ENCODE measurements at regions not wholly inside any gene's neighbourhood (a gene's known extent, or its start where the extent isn't known, plus 50 kb on each side); places are given as distances from the start of the nearest gene placed in this dataset.
"Not testable (repeated sequence)": the region's sequence is repeated elsewhere in the genome, so short reads cannot be mapped to it uniquely, and the experiment has no call there.

- TF ChIP-seq CTCF (IDR thresholded peaks at IDR 0.05; ENCODE audit: insufficient read depth, low read depth, low read length), result no peak
- no peak for TF ChIP-seq EZH2 (IDR thresholded peaks at IDR 0.05; ENCODE audit: insufficient read depth, low read length)
- Mint-ChIP-seq H3K9me3 (ENCODE audit: unreplicated experiment) (peaks cover 3% of the 10 kb centered on the region), H3K36me3 (ENCODE audit: low read depth, unreplicated experiment) (peaks cover 6% of the 10 kb centered on the region)
Observed at GRCh38 chr1:222057162-222057561, 315.3 kb upstream of the DUSP10 start.

GRCh38 chr1:222054416-222054815 lies 312.5 kb upstream of the DUSP10 start:
- Histone ChIP-seq H3K27ac (ENCODE audit: low read depth, low read length) (no peak overlapping the region), H3K4me3 (ENCODE audit: insufficient read depth, low read depth, low read length) (no peak overlapping the region), H3K9ac (ENCODE audit: low read length) (no peak overlapping the region), H3K36me3 (ENCODE audit: insufficient read depth, low read length) (no peaks in the 10 kb centered on the region), H4K20me1 (ENCODE audit: insufficient read depth, low read length) (no peaks in the 10 kb centered on the region), H3K27me3 (ENCODE audit: insufficient read depth, low read length) (no peaks in the 10 kb centered on the region), H3K9me3 (ENCODE audit: insufficient read depth, low read depth, low read length) (no peaks in the 10 kb centered on the region), H3K4me1 (ENCODE audit: insufficient read depth, low read length) (no peaks in the 10 kb centered on the region), H3K79me2 (ENCODE audit: insufficient read depth, low read length) (no peaks in the 10 kb centered on the region), H3K4me2 (ENCODE audit: low read length) (no peak overlapping the region), H2AFZ (ENCODE audit: low read depth, low read length) (no peak overlapping the region)
- no peak overlapping the region for H3K27ac Mint-ChIP-seq (ENCODE audit: unreplicated experiment)
- H3K9me3 Mint-ChIP-seq (ENCODE audit: unreplicated experiment), result peaks cover 3% of the 10 kb centered on the region
- TF ChIP-seq EZH2 (IDR thresholded peaks at IDR 0.05; ENCODE audit: insufficient read depth, low read length) (no peak), CTCF (IDR thresholded peaks at IDR 0.05; ENCODE audit: insufficient read depth, low read depth, low read length) (no peak)
- no peak overlapping the region for H3K4me3 Mint-ChIP-seq (ENCODE audit: unreplicated experiment)
- peaks cover 5% of the 10 kb centered on the region for H3K36me3 Mint-ChIP-seq (ENCODE audit: low read depth, unreplicated experiment)
- DNase-seq (ENCODE audit: low read depth) (no peak), FAIRE-seq (no peak)
- H3K27me3 Mint-ChIP-seq (ENCODE audit: low read depth, unreplicated experiment), result no peaks in the 10 kb centered on the region
- no peaks in the 10 kb centered on the region for H3K4me1 Mint-ChIP-seq (ENCODE audit: low read depth, unreplicated experiment)

More at GRCh38 chr1:222057162-222057561, 315.3 kb upstream of the DUSP10 start:
- Histone ChIP-seq H3K4me2 (ENCODE audit: low read length) (no peak overlapping the region), H2AFZ (ENCODE audit: low read depth, low read length) (no peak overlapping the region), H3K4me3 (ENCODE audit: insufficient read depth, low read depth, low read length) (no peak overlapping the region), H4K20me1 (ENCODE audit: insufficient read depth, low read length) (no peaks in the 10 kb centered on the region), H3K36me3 (ENCODE audit: insufficient read depth, low read length) (no peaks in the 10 kb centered on the region), H3K9me3 (ENCODE audit: insufficient read depth, low read depth, low read length) (no peaks in the 10 kb centered on the region), H3K9ac (ENCODE audit: low read length) (no peak overlapping the region), H3K79me2 (ENCODE audit: insufficient read depth, low read length) (no peaks in the 10 kb centered on the region), H3K27ac (ENCODE audit: low read depth, low read length) (no peak overlapping the region), H3K27me3 (ENCODE audit: insufficient read depth, low read length) (no peaks in the 10 kb centered on the region), H3K4me1 (ENCODE audit: insufficient read depth, low read length) (no peaks in the 10 kb centered on the region)
- DNase-seq (ENCODE audit: low read depth) (no peak), FAIRE-seq (no peak)
- Mint-ChIP-seq H3K4me3 (ENCODE audit: unreplicated experiment) (no peak overlapping the region), H3K4me1 (ENCODE audit: low read depth, unreplicated experiment) (peaks cover 6% of the 10 kb centered on the region), H3K27ac (ENCODE audit: unreplicated experiment) (no peak overlapping the region), H3K27me3 (ENCODE audit: low read depth, unreplicated experiment) (peaks cover 3% of the 10 kb centered on the region)

GRCh38 chr1:222053790-222054294 lies 312.0 kb upstream of the DUSP10 start:
- H3K36me3 Mint-ChIP-seq (ENCODE audit: low read depth, unreplicated experiment), result peaks cover 1% of the 10 kb centered on the region
- no peaks in the 10 kb centered on the region for H3K27me3 Mint-ChIP-seq (ENCODE audit: low read depth, unreplicated experiment)
- no peak overlapping the region for H2AFZ ChIP-seq (ENCODE audit: low read depth, low read length)
- FAIRE-seq (no peak), DNase-seq (ENCODE audit: low read depth) (no peak)
- no peaks in the 10 kb centered on the region for H3K27me3 ChIP-seq (ENCODE audit: insufficient read depth, low read length)
- H3K9ac ChIP-seq (ENCODE audit: low read length), result no peak overlapping the region
- peaks cover 5% of the 10 kb centered on the region for H3K4me1 ChIP-seq (ENCODE audit: insufficient read depth, low read length)
- H3K4me1 Mint-ChIP-seq (ENCODE audit: low read depth, unreplicated experiment), result peaks cover 6% of the 10 kb centered on the region
- no peak overlapping the region for H3K27ac ChIP-seq (ENCODE audit: low read depth, low read length)
- peaks cover 2% of the 10 kb centered on the region for H3K9me3 Mint-ChIP-seq (ENCODE audit: unreplicated experiment)
- no peak overlapping the region for H3K27ac Mint-ChIP-seq (ENCODE audit: unreplicated experiment)
- H3K9me3 ChIP-seq (ENCODE audit: insufficient read depth, low read depth, low read length), result no peaks in the 10 kb centered on the region
- H3K36me3 ChIP-seq (ENCODE audit: insufficient read depth, low read length), result no peaks in the 10 kb centered on the region
- H3K79me2 ChIP-seq (ENCODE audit: insufficient read depth, low read length), result no peaks in the 10 kb centered on the region
- no peak overlapping the region for H3K4me2 ChIP-seq (ENCODE audit: low read length)
- H3K4me3 Mint-ChIP-seq (ENCODE audit: unreplicated experiment), result no peak overlapping the region
- H4K20me1 ChIP-seq (ENCODE audit: insufficient read depth, low read length), result no peaks in the 10 kb centered on the region
- H3K4me3 ChIP-seq (ENCODE audit: insufficient read depth, low read depth, low read length), result no peak overlapping the region
- TF ChIP-seq EZH2 (IDR thresholded peaks at IDR 0.05; ENCODE audit: insufficient read depth, low read length) (no peak), CTCF (IDR thresholded peaks at IDR 0.05; ENCODE audit: insufficient read depth, low read depth, low read length) (no peak)

GRCh38 chr1:222051311-222051710 lies 309.4 kb upstream of the DUSP10 start:
- not testable (repeated sequence) for H3K9me3 Mint-ChIP-seq (ENCODE audit: unreplicated experiment)

More at GRCh38 chr1:222051311-222051710, 309.4 kb upstream of the DUSP10 start:
- H3K36me3 ChIP-seq (ENCODE audit: insufficient read depth, low read length); H4K20me1 ChIP-seq (ENCODE audit: insufficient read depth, low read length); H3K9ac ChIP-seq (ENCODE audit: low read length); H3K27ac Mint-ChIP-seq (ENCODE audit: unreplicated experiment); H3K36me3 Mint-ChIP-seq (ENCODE audit: low read depth, unreplicated experiment); DNase-seq (ENCODE audit: low read depth); H2AFZ ChIP-seq (ENCODE audit: low read depth, low read length); H3K27me3 Mint-ChIP-seq (ENCODE audit: low read depth, unreplicated experiment); H3K27ac ChIP-seq (ENCODE audit: low read depth, low read length); H3K4me3 Mint-ChIP-seq (ENCODE audit: unreplicated experiment); H3K4me3 ChIP-seq (ENCODE audit: insufficient read depth, low read depth, low read length); H3K79me2 ChIP-seq (ENCODE audit: insufficient read depth, low read length); FAIRE-seq; H3K9me3 ChIP-seq (ENCODE audit: insufficient read depth, low read depth, low read length); H3K27me3 ChIP-seq (ENCODE audit: insufficient read depth, low read length); H3K4me2 ChIP-seq (ENCODE audit: low read length): not testable (repeated sequence)
- peaks cover 15% of the 10 kb centered on the region for H3K4me1 ChIP-seq (ENCODE audit: insufficient read depth, low read length)
- peaks cover 26% of the 10 kb centered on the region for H3K4me1 Mint-ChIP-seq (ENCODE audit: low read depth, unreplicated experiment)
